Sigmoid colon (tissue), 3 donors: ENCODE measurements at regions not wholly inside any gene's neighbourhood (a gene's known extent, or its start where the extent isn't known, plus 50 kb on each side); places are given as distances from the start of the nearest gene placed in this dataset.

ENCODE experiments used
- POLR2A ChIP-seq, 2 donors: fragments of 450-650 bp; IDR thresholded peaks; one replicate each; pipeline ENCODE4 v1.6.1; 2016; ENCODE audit warnings: antibody characterized with exemption in 2 of 2, mild to moderate bottlenecking in 2 of 2, moderate library complexity in 2 of 2
- TF ChIP-seq, protein P1 (sequence below), 4 experiments: fragments of 450-650 bp in 3 of 4; fragments of 200-600 bp in 1 of 4; IDR thresholded peaks; one replicate each; pipeline ENCODE4 v1.5.1; 2016 to 2019; ENCODE audit warnings: antibody characterized with exemption in 4 of 4, mild to moderate bottlenecking in 3 of 4, moderate library complexity in 2 of 4

DNA sequence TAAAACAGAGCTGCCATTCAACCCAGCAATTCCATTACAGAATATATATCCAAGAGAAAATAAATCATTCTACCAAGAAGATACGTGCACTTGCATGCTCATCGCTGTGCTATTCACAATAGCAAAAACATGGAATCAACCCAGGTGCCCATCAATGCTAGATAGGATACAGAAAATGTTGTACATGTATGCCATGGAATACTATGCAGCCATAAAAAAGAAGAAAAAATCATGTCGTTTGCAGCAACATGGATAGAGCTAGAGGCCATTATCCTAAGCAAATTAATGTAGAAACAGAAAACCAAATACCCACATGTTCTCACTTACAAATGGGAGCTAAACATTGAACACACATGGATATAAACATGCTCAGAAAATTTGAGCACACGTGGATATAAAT is 633.1 kb upstream of the CITED2 start:
- TF ChIP-seq, protein P1, sequence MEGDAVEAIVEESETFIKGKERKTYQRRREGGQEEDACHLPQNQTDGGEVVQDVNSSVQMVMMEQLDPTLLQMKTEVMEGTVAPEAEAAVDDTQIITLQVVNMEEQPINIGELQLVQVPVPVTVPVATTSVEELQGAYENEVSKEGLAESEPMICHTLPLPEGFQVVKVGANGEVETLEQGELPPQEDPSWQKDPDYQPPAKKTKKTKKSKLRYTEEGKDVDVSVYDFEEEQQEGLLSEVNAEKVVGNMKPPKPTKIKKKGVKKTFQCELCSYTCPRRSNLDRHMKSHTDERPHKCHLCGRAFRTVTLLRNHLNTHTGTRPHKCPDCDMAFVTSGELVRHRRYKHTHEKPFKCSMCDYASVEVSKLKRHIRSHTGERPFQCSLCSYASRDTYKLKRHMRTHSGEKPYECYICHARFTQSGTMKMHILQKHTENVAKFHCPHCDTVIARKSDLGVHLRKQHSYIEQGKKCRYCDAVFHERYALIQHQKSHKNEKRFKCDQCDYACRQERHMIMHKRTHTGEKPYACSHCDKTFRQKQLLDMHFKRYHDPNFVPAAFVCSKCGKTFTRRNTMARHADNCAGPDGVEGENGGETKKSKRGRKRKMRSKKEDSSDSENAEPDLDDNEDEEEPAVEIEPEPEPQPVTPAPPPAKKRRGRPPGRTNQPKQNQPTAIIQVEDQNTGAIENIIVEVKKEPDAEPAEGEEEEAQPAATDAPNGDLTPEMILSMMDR (IDR thresholded peaks at IDR 0.05): no peak
- no peak for TF ChIP-seq POLR2A (IDR thresholded peaks at IDR 0.05)
